ENCODE measurements at regions not wholly inside any gene's neighbourhood (a gene's known extent, or its start where the extent isn't known, plus 50 kb on each side); places are given as distances from the start of the nearest gene placed in this dataset.

GRCh38 chr16:85470873-85471272 is 142.2 kb upstream of the GSE1 start:
- no peak overlapping the region for H3K27ac ChIP-seq
- 70 to 84% methylated on average over 10 to 13 of the region's 13 CpGs for WGBS, 2 donors
- TF ChIP-seq, protein P1, sequence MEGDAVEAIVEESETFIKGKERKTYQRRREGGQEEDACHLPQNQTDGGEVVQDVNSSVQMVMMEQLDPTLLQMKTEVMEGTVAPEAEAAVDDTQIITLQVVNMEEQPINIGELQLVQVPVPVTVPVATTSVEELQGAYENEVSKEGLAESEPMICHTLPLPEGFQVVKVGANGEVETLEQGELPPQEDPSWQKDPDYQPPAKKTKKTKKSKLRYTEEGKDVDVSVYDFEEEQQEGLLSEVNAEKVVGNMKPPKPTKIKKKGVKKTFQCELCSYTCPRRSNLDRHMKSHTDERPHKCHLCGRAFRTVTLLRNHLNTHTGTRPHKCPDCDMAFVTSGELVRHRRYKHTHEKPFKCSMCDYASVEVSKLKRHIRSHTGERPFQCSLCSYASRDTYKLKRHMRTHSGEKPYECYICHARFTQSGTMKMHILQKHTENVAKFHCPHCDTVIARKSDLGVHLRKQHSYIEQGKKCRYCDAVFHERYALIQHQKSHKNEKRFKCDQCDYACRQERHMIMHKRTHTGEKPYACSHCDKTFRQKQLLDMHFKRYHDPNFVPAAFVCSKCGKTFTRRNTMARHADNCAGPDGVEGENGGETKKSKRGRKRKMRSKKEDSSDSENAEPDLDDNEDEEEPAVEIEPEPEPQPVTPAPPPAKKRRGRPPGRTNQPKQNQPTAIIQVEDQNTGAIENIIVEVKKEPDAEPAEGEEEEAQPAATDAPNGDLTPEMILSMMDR (IDR thresholded peaks at IDR 0.05), result no peak
- TF ChIP-seq POLR2A (IDR thresholded peaks at IDR 0.05), result no peak

GRCh38 chr16:85471469-85472431 is 141.4 kb upstream of the GSE1 start:
- TF ChIP-seq, protein P1 (IDR thresholded peaks at IDR 0.05), result no peak
- no peak for TF ChIP-seq POLR2A (IDR thresholded peaks at IDR 0.05)
- Histone ChIP-seq H3K27me3 (no peaks in the 10 kb centered on the region), H3K4me1 (peaks cover 46% of the 10 kb centered on the region), H3K36me3 (ENCODE audit: low read depth, missing control alignments) (no peaks in the 10 kb centered on the region), H3K27ac (no peak overlapping the region), H3K4me3 (no peak overlapping the region), H3K9me3 (no peaks in the 10 kb centered on the region)
- 56% methylated on average over 12 to 15 of the region's 15 CpGs for WGBS, 2 donors
- peak; percentile 81 for DNase-seq
- intact Hi-C loops (cut with DNase I; ENCODE audit: low total_unique reads), result no loop called here

More at GRCh38 chr16:85470873-85471272, 142.2 kb upstream of the GSE1 start:
- Histone ChIP-seq H3K27me3 (no peaks in the 10 kb centered on the region), H3K4me3 (no peak overlapping the region), H3K36me3 (ENCODE audit: low read depth, missing control alignments) (no peaks in the 10 kb centered on the region), H3K9me3 (no peaks in the 10 kb centered on the region), H3K4me1 (peaks cover 51% of the 10 kb centered on the region)
- no peak for DNase-seq
- intact Hi-C loops (cut with DNase I; ENCODE audit: low total_unique reads), result no loop called here

GRCh38 chr16:85472514-85472913 is 140.6 kb upstream of the GSE1 start:
- Histone ChIP-seq H3K9me3 (no peaks in the 10 kb centered on the region), H3K27me3 (no peaks in the 10 kb centered on the region), H3K4me1 (peaks cover 46% of the 10 kb centered on the region), H3K36me3 (ENCODE audit: low read depth, missing control alignments) (no peaks in the 10 kb centered on the region), H3K4me3 (no peak overlapping the region), H3K27ac (peak overlapping the region in 1 of 2 donors; percentile 39)
- no peak for DNase-seq
- intact Hi-C loops (cut with DNase I; ENCODE audit: low total_unique reads), result no loop called here
- 63 to 68% methylated on average over 8 to 9 of the region's 9 CpGs for WGBS, 2 donors
- TF ChIP-seq, protein P1 (IDR thresholded peaks at IDR 0.05), result no peak
- TF ChIP-seq POLR2A (IDR thresholded peaks at IDR 0.05), result no peak

- 59 to 86% methylated on average over 8 of the region's 8 CpGs for WGBS, 2 donors
- no peaks in the 10 kb centered on the region for H3K36me3 ChIP-seq (ENCODE audit: low read depth, missing control alignments)
- no peaks in the 10 kb centered on the region for H3K9me3 ChIP-seq
- no peak for DNase-seq
- H3K27me3 ChIP-seq, result no peaks in the 10 kb centered on the region
- H3K4me3 ChIP-seq, result no peak overlapping the region
- H3K27ac ChIP-seq, result no peak overlapping the region
- no peak for TF ChIP-seq POLR2A (IDR thresholded peaks at IDR 0.05)
- TF ChIP-seq, protein P1 (IDR thresholded peaks at IDR 0.05), result no peak
- peaks cover 46% of the 10 kb centered on the region for H3K4me1 ChIP-seq
- intact Hi-C loops (cut with DNase I; ENCODE audit: low total_unique reads), result no loop called here
Observed at GRCh38 chr16:85473323-85473722, 139.8 kb upstream of the GSE1 start.
